GM10248 (cell line): ENCODE measurements at regions not wholly inside any gene's neighbourhood (a gene's known extent, or its start where the extent isn't known, plus 50 kb on each side); places are given as distances from the start of the nearest gene placed in this dataset.

Experiments
- CTCF ChIA-PET: fragments of 300-600 bp; sonication (Branson Sonifier 250); formaldehyde crosslinking; extraction: SDS; loops from one replicate; lab custom pipeline; 2021; ENCODE audit warnings: antibody characterized with exemption; lab: Yijun Ruan, JAX
- POLR2A ChIA-PET: fragments of 350-650 bp; sonication (Branson Sonifier 250); formaldehyde crosslinking; extraction: SDS; loops from one replicate; lab custom pipeline; 2020; ENCODE audit warnings: antibody characterized with exemption; lab: Yijun Ruan, JAX
- DNase-seq: peaks from one replicate; pipeline ENCODE4 v3.0.0; 2012; ENCODE audit errors: extremely low spot score
- TF ChIP-seq, protein P1 (sequence below): IDR thresholded peaks from 2 replicates; pipeline ENCODE4 v1.5.1; 2012; ENCODE audit warnings: mild to moderate bottlenecking, low read depth; ENCODE audit errors: extremely low read depth, missing control alignments, control extremely low read depth

GRCh38 chr12:75710361-75711069, 199.1 kb upstream of the KRR1 start:
- ChIA-PET CTCF (interaction anchor here (0.9 to 1.8 kb wide), 6 partner anchors 11 to 227 kb away, joined by 3 to 6 read pairs (median 3); no protein-coding TSS in a partner anchor), POLR2A (no interaction called here)
- no peak for DNase-seq
- TF ChIP-seq, protein P1, sequence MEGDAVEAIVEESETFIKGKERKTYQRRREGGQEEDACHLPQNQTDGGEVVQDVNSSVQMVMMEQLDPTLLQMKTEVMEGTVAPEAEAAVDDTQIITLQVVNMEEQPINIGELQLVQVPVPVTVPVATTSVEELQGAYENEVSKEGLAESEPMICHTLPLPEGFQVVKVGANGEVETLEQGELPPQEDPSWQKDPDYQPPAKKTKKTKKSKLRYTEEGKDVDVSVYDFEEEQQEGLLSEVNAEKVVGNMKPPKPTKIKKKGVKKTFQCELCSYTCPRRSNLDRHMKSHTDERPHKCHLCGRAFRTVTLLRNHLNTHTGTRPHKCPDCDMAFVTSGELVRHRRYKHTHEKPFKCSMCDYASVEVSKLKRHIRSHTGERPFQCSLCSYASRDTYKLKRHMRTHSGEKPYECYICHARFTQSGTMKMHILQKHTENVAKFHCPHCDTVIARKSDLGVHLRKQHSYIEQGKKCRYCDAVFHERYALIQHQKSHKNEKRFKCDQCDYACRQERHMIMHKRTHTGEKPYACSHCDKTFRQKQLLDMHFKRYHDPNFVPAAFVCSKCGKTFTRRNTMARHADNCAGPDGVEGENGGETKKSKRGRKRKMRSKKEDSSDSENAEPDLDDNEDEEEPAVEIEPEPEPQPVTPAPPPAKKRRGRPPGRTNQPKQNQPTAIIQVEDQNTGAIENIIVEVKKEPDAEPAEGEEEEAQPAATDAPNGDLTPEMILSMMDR = no peak

DNA sequence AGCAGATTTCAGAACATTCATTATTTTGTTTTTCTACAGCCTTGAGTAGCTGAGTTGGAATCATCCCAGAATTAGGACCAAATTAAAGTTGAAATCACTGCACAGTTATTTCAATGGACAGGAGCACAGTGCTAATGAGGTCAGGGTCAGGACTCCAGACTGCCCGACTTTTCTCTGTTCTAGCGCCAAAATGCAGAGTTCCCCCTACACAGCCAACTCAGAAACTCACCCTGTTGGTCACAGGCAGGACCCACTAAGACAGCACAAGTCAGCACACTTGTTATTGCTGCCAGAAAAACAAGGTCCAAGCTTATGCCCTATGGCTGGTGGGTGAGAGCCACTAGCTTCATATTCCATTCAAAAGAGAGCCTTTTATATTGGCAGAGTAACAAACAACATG, 198.1 kb upstream of the KRR1 start:
- POLR2A ChIA-PET = no interaction called here
- CTCF ChIA-PET = interaction anchor here (0.9 to 1.8 kb wide), 6 partner anchors 10 to 183 kb away, joined by 3 to 6 read pairs (median 3); no protein-coding TSS in a partner anchor
- DNase-seq = no peak
- TF ChIP-seq, protein P1 = no peak

GRCh38 chr12:75708802-75709201, 197.4 kb upstream of the KRR1 start:
- ChIA-PET CTCF (interaction anchor here (0.9 to 1.6 kb wide), 2 partner anchors 26 to 44 kb away, joined by 3 read pairs; no protein-coding TSS in a partner anchor), POLR2A (no interaction called here)

GRCh38 chr12:75707983-75708382, 196.6 kb upstream of the KRR1 start:
- ChIA-PET CTCF (no interaction called here), POLR2A (no interaction called here)
- TF ChIP-seq, protein P1 = no peak
- no peak for DNase-seq

More at GRCh38 chr12:75708802-75709201, 197.4 kb upstream of the KRR1 start:
- no peak for DNase-seq
- TF ChIP-seq, protein P1 = no peak

DNA sequence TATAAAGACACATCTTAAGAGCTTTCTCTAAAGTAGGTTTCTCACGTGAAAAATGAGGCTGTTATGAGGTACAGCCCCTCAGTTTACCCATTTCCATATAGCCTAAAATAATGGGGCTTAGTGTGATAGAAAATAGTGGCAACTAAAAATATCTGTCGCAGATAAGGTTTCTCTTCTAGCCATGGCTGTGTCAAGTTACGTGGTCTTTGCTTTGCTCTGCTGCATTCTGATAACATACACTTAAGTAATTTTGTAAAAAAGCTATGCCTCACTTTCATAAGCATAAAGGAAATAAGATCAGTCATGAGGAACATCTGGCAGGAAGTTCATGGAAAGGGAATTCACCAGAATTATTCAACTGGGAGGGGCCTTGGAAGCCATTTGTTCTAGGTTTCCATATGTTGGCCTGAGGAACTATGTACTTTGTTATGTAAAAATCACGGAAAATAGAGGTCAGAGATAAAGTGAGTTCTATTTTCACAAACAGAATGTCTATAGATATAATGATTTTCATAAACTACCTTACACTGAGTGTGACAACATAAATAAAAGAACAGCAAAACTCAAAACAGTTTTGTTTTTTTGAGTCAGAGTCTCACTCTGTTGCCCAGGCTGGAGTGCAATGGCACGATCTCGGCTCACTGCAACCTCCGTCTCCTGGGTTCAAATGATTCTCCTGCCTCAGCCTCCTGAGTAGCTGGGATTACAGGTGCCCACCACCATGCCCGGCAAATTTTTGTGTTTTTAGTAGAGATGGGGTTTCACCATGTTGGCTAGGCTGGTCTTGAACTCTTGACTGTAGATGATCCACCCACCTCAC, 195.6 kb upstream of the KRR1 start:
- CTCF ChIA-PET = no interaction called here
- POLR2A ChIA-PET = no interaction called here
- TF ChIP-seq, protein P1 = no peak
- no peak for DNase-seq
